H1 (cell line): ENCODE measurements at regions not wholly inside any gene's neighbourhood (a gene's known extent, or its start where the extent isn't known, plus 50 kb on each side); places are given as distances from the start of the nearest gene placed in this dataset.

Experiments
- CTCF ChIA-PET: fragments of 300-600 bp; sonication (Branson Sonifier 250); formaldehyde crosslinking; loops from one replicate; lab custom pipeline; 2021; ENCODE audit not compliant: partially characterized antibody; lab: Charles Lee
- POLR2A ChIA-PET: fragments of 300-600 bp; sonication (Branson Sonifier 250); formaldehyde crosslinking; loops from one replicate; lab custom pipeline; 2021; ENCODE audit warnings: inconsistent platforms; ENCODE audit not compliant: partially characterized antibody; lab: Charles Lee
- DNase-seq, 2 experiments: peaks; one replicate each; pipeline versions ENCODE4 v3.0.0 to v3.0.0-alpha.2; 2010 to 2022; ENCODE audit warnings: low spot score in 2 of 2, low read depth in 1 of 2, mixed read lengths in 1 of 2
- FAIRE-seq: peaks from 2 replicates; lab custom pipeline; 2011; peaks lifted over from hg19 to GRCh38; lab: Jason Lieb, UNC
- H2AFZ ChIP-seq: 2 replicates; pipeline ENCODE4 v1.8.1; 2012; ENCODE audit warnings: low read length, inconsistent platforms
- H2AK5ac ChIP-seq: 2 replicates; pipeline ENCODE4 v1.6.1; 2013; ENCODE audit warnings: low read depth, low read length
- H2BK120ac ChIP-seq: replicated peaks from 2 replicates; pipeline ENCODE3; 2013; ENCODE audit warnings: low read depth, low read length, inconsistent platforms
- H2BK12ac ChIP-seq: 2 replicates; pipeline ENCODE4 v1.6.1; 2013; ENCODE audit warnings: low read depth, low read length
- H2BK15ac ChIP-seq: 2 replicates; pipeline ENCODE4 v1.6.1; 2013; ENCODE audit warnings: low read length
- H2BK20ac ChIP-seq: 2 replicates; pipeline ENCODE4 v1.6.1; 2013; ENCODE audit warnings: low read length
- H2BK5ac ChIP-seq: 2 replicates; pipeline ENCODE4 v1.6.1; 2013; ENCODE audit warnings: low read depth, low read length
- H3K14ac ChIP-seq: 2 replicates; pipeline ENCODE4 v1.6.1; 2013; ENCODE audit warnings: inconsistent platforms; ENCODE audit not compliant: insufficient read length
- H3K18ac ChIP-seq: 2 replicates; pipeline ENCODE4 v1.6.1; 2013; ENCODE audit warnings: low read length; ENCODE audit errors: extremely low read depth
- H3K23ac ChIP-seq: 2 replicates; pipeline ENCODE4 v1.6.1; 2013; ENCODE audit warnings: inconsistent platforms; ENCODE audit not compliant: insufficient read length
- H3K23me2 ChIP-seq: 2 replicates; pipeline ENCODE4 v1.6.1; 2013; ENCODE audit warnings: low read depth, low read length
- H3K27ac ChIP-seq: 2 replicates; pipeline ENCODE4 v1.6.1; 2011; ENCODE audit warnings: low read depth, low read length, inconsistent platforms
- H3K27me3 ChIP-seq, 4 experiments: replicated peaks in 1 of 4; 1 replicate in 1 of 4; 2 replicates in 3 of 4; pipeline versions ENCODE4 v1.6.1 to v1.8.1; 2011 to 2013; ENCODE audit warnings: low read length in 3 of 4, mild to moderate bottlenecking in 3 of 4, inconsistent platforms in 2 of 4, mixed read lengths in 2 of 4, moderate library complexity in 1 of 4; ENCODE audit not compliant: control insufficient read depth in 3 of 4, insufficient read depth in 3 of 4; ENCODE audit errors: extremely low read depth in 1 of 4
- H3K36me3 ChIP-seq, 4 experiments: 2 replicates each; pipeline versions ENCODE4 v1.6.1 to v1.8.1; 2011 to 2013; ENCODE audit warnings: mild to moderate bottlenecking in 4 of 4, low read length in 3 of 4, moderate library complexity in 2 of 4, control low read depth in 1 of 4, inconsistent platforms in 1 of 4; ENCODE audit not compliant: insufficient read depth in 4 of 4, control insufficient read depth in 2 of 4
- H3K4ac ChIP-seq: replicated peaks from 2 replicates; pipeline ENCODE3; 2013; ENCODE audit warnings: low read length, low read depth, mixed read lengths, inconsistent platforms; ENCODE audit not compliant: insufficient read length
- H3K4me1 ChIP-seq, 4 experiments: replicated peaks in 1 of 4; 1 replicate in 1 of 4; 2 replicates in 3 of 4; pipeline versions ENCODE4 v1.6.1 to v1.8.1; 2011 to 2013; ENCODE audit warnings: low read length in 3 of 4, inconsistent platforms in 2 of 4, mixed read lengths in 1 of 4; ENCODE audit not compliant: insufficient read depth in 4 of 4, control insufficient read depth in 3 of 4
- H3K4me2 ChIP-seq, 2 experiments: 2 replicates each; pipeline versions ENCODE4 v1.6.1 to v1.8.1; 2011 to 2013; ENCODE audit warnings: low read depth in 2 of 2, low read length in 2 of 2, control low read depth in 1 of 2, inconsistent platforms in 1 of 2, mild to moderate bottlenecking in 1 of 2; ENCODE audit not compliant: insufficient read depth in 1 of 2
- H3K4me3 ChIP-seq, 4 experiments: fragments of 200-600, 300-600 bp in 1 of 4; sonication (generic), shearing (Covaris generic), sonication (Bioruptor Twin) in 1 of 4; 2 replicates each; pipeline versions ENCODE4 v1.5.1 to v1.8.1; 2011 to 2016; ENCODE audit warnings: low read length in 4 of 4, low read depth in 3 of 4, control low read depth in 2 of 4, inconsistent platforms in 2 of 4, mild to moderate bottlenecking in 2 of 4, mixed read lengths in 1 of 4, moderate library complexity in 1 of 4; ENCODE audit not compliant: insufficient read depth in 2 of 4; ENCODE audit errors: extremely low read depth in 1 of 4
- H3K56ac ChIP-seq: replicated peaks from 2 replicates; pipeline ENCODE3; 2013; ENCODE audit warnings: low read depth, mild to moderate bottlenecking, mixed read lengths, low read length, inconsistent platforms; ENCODE audit not compliant: insufficient read length
- H3K79me1 ChIP-seq: 2 replicates; pipeline ENCODE4 v1.6.1; 2013; ENCODE audit warnings: low read depth, low read length, control low read depth
- H3K79me2 ChIP-seq, 2 experiments: 2 replicates each; pipeline versions ENCODE4 v1.6.1 to v1.8.1; 2012 to 2013; ENCODE audit warnings: low read length in 2 of 2, mild to moderate bottlenecking in 2 of 2, inconsistent platforms in 1 of 2; ENCODE audit not compliant: insufficient read depth in 2 of 2, control insufficient read depth in 1 of 2
- H3K9ac ChIP-seq, 4 experiments: replicated peaks in 1 of 4; 1 replicate in 1 of 4; 2 replicates in 3 of 4; pipeline versions ENCODE4 v1.6.1 to v1.8.1; 2011 to 2013; ENCODE audit warnings: low read depth in 3 of 4, low read length in 3 of 4, control low read depth in 2 of 4, mild to moderate bottlenecking in 2 of 4, moderate library complexity in 2 of 4, inconsistent platforms in 1 of 4; ENCODE audit errors: extremely low read depth in 1 of 4
- H3K9me3 ChIP-seq, 2 experiments: 2 replicates each; pipeline versions ENCODE4 v1.6.1 to v1.8.1; 2012 to 2013; ENCODE audit warnings: mild to moderate bottlenecking in 2 of 2, moderate library complexity in 2 of 2, control low read depth in 1 of 2, inconsistent platforms in 1 of 2, low read depth in 1 of 2, low read length in 1 of 2, mixed read lengths in 1 of 2; ENCODE audit not compliant: insufficient read depth in 2 of 2
- H4K20me1 ChIP-seq, 2 experiments: replicated peaks in 1 of 2; 2 replicates each; pipeline versions ENCODE3 to v1.8.1; 2011 to 2013; ENCODE audit warnings: inconsistent platforms in 2 of 2, low read length in 2 of 2, mild to moderate bottlenecking in 1 of 2; ENCODE audit not compliant: insufficient read depth in 2 of 2, control insufficient read depth in 1 of 2
- H4K5ac ChIP-seq: 2 replicates; pipeline ENCODE4 v1.6.1; 2013; ENCODE audit warnings: low read length, low read depth, mixed read lengths, inconsistent platforms; ENCODE audit not compliant: insufficient read length
- H4K8ac ChIP-seq: 2 replicates; pipeline ENCODE4 v1.8.0; 2013; ENCODE audit warnings: mild to moderate bottlenecking, moderate library complexity, low read length, inconsistent platforms; ENCODE audit not compliant: insufficient read depth; ENCODE audit errors: extremely low read depth
- H4K91ac ChIP-seq: replicated peaks from 2 replicates; pipeline ENCODE3; 2013; ENCODE audit warnings: low read length, mixed read lengths, inconsistent platforms; ENCODE audit not compliant: insufficient read length
- WGBS, 2 experiments: shearing (Covaris generic) in 1 of 2; methylation state at CpG; one replicate each; pipeline versions ENCODE4 v1.1.6 to v1.1.7; 2013 to 2015; ENCODE audit warnings: low lambda C conversion rate in 2 of 2, mixed read lengths in 2 of 2, inconsistent platforms in 1 of 2, low coverage in 1 of 2, missing lambda C conversion rate in 1 of 2; ENCODE audit not compliant: insufficient replicate concordance in 2 of 2, insufficient coverage in 1 of 2, insufficient read length in 1 of 2; ENCODE audit errors: extremely low coverage in 1 of 2, missing lambda C conversion rate in 1 of 2; 5-methylcytosine and 5-hydroxymethylcytosine counted together
- TF ChIP-seq, protein P1 (sequence below): IDR thresholded peaks from 2 replicates; pipeline ENCODE4 v1.6.1; 2012; ENCODE audit warnings: inconsistent platforms

DNA sequence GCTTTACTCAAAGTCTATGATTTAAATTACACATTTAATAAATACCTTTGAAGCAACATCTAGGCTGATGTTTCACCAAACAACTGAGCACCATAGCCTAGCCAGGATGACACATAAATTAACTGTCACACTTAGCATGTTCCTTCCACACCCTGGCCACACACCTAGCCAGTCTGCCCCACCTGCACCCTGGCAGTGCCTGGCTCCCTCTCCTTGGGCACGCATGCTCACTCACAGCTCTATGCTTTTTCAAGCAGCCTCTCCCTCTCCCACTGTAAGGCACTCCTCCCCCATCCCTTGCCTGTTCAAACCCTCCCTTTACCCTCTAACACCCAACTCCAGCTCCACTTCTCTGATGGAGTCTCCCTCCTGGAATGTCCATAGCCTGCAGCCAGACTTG lies 357.6 kb upstream of the KLHL29 start:
- Histone ChIP-seq H2BK120ac (no peak overlapping the region), H3K23ac (no peak overlapping the region), H4K91ac (no peak overlapping the region), H3K14ac (no peak overlapping the region), H4K8ac (no peak overlapping the region), H2BK15ac (no peak overlapping the region), H3K27ac (no peak overlapping the region), H2AFZ (no peak overlapping the region), H3K36me3 (no peaks in the 10 kb centered on the region), H4K20me1 (no peaks in the 10 kb centered on the region), H2BK12ac (0 out of 2 replicates have a peak overlapping the region, but pooled peaks have one; percentile 27), H3K27me3 (no peaks in the 10 kb centered on the region), H2AK5ac (no peak overlapping the region), H3K23me2 (peaks cover 3% of the 10 kb centered on the region; the same call in 1 of the 2 replicates), H3K4me2 (no peak overlapping the region), H3K4me1 (no peaks in the 10 kb centered on the region), H3K79me1 (no peaks in the 10 kb centered on the region), H3K9ac (no peak overlapping the region), H3K4me3 (no peak overlapping the region), H3K9me3 (no peaks in the 10 kb centered on the region), H2BK5ac (no peak overlapping the region), H3K4ac (no peak overlapping the region), H4K5ac (no peak overlapping the region), H3K18ac (no peak overlapping the region), H3K79me2 (no peaks in the 10 kb centered on the region), H3K56ac (no peak overlapping the region), H2BK20ac (no peak overlapping the region)
- no peak for DNase-seq
- FAIRE-seq, result no peak
- ChIA-PET CTCF (interaction anchor here (0.6 kb wide), 1 partner anchor 13 kb away, joined by 3 read pairs; no protein-coding TSS in a partner anchor), POLR2A (no interaction called here)
- TF ChIP-seq, protein P1, sequence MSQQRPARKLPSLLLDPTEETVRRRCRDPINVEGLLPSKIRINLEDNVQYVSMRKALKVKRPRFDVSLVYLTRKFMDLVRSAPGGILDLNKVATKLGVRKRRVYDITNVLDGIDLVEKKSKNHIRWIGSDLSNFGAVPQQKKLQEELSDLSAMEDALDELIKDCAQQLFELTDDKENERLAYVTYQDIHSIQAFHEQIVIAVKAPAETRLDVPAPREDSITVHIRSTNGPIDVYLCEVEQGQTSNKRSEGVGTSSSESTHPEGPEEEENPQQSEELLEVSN, result no peak
- WGBS, 2 experiments, result 100% methylated on average over 1 of the region's 1 CpG; no CpG with 5 or more reads in 1 of the 2 experiments
